ENCODE measurements at regions not wholly inside any gene's neighbourhood (a gene's known extent, or its start where the extent isn't known, plus 50 kb on each side); places are given as distances from the start of the nearest gene placed in this dataset.

DNA sequence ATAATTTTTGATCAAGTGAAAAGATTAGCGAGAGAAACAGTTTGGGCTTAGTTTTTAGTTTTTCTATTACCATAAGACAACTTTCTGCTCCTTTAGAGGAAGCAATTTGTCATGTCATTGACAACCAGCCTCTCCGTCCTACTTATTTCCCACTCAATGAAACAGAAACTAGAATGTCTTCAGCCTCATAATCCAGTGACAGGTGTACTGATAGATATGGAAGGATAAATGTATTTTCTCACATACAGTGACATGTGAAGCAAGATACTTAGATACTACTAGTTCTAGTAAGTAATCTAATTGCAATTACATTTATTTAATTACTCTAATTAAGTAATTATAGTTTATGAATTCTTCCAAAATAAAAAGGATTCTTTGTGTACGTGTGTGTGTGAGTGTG, 429.7 kb downstream of the CDH10 start:
- TF ChIP-seq ZNF574 (CRISPR knock-in tag; IDR thresholded peaks at IDR 0.05) (no peak), PCBP1 (IDR thresholded peaks at IDR 0.05; ENCODE audit: borderline replicate concordance, low read depth, low read length) (no peak), SIN3A (IDR thresholded peaks at IDR 0.05; ENCODE audit: borderline replicate concordance, low read depth, low read length) (no peak), ZNF484 (CRISPR knock-in tag; IDR thresholded peaks at IDR 0.05; ENCODE audit: borderline replicate concordance, low read depth) (no peak), NR1H2 (CRISPR knock-in tag; IDR thresholded peaks at IDR 0.05; ENCODE audit: borderline replicate concordance, low read depth) (no peak), POLR2G (IDR thresholded peaks at IDR 0.05; ENCODE audit: low read depth, low read length) (no peak), ZNF263 (CRISPR knock-in tag; IDR thresholded peaks at IDR 0.05) (no peak), ADNP (CRISPR knock-in tag; IDR thresholded peaks at IDR 0.05) (no peak)
- TF ChIP-seq, protein P1, sequence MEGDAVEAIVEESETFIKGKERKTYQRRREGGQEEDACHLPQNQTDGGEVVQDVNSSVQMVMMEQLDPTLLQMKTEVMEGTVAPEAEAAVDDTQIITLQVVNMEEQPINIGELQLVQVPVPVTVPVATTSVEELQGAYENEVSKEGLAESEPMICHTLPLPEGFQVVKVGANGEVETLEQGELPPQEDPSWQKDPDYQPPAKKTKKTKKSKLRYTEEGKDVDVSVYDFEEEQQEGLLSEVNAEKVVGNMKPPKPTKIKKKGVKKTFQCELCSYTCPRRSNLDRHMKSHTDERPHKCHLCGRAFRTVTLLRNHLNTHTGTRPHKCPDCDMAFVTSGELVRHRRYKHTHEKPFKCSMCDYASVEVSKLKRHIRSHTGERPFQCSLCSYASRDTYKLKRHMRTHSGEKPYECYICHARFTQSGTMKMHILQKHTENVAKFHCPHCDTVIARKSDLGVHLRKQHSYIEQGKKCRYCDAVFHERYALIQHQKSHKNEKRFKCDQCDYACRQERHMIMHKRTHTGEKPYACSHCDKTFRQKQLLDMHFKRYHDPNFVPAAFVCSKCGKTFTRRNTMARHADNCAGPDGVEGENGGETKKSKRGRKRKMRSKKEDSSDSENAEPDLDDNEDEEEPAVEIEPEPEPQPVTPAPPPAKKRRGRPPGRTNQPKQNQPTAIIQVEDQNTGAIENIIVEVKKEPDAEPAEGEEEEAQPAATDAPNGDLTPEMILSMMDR (CRISPR knock-in tag; IDR thresholded peaks at IDR 0.05): no peak

Measured in HepG2 (cell line).